ENCODE measurements at regions not wholly inside any gene's neighbourhood (a gene's known extent, or its start where the extent isn't known, plus 50 kb on each side); places are given as distances from the start of the nearest gene placed in this dataset.

GRCh38 chr12:59929110-59929509 lies 333.3 kb downstream of the SLC16A7 start:
- no peak for DNase-seq

GRCh38 chr12:59934486-59934885 lies 338.7 kb downstream of the SLC16A7 start:
- no peak for DNase-seq

- no peak for DNase-seq
These were observed 340.7 kb downstream of the SLC16A7 start for GRCh38 chr12:59936534-59936933.

GRCh38 chr12:59937148-59937547 lies 341.3 kb downstream of the SLC16A7 start:
- DNase-seq: no peak

GRCh38 chr12:59938190-59938962 lies 342.5 kb downstream of the SLC16A7 start:
- no peak for DNase-seq

GRCh38 chr12:59940631-59941342 lies 345.0 kb downstream of the SLC16A7 start:
- DNase-seq: no peak

- DNase-seq: no peak
These were observed 345.6 kb downstream of the SLC16A7 start for GRCh38 chr12:59941461-59941860.

GRCh38 chr12:59944177-59944576 lies 348.3 kb downstream of the SLC16A7 start:
- DNase-seq: no peak

GRCh38 chr12:59946635-59947034 lies 350.8 kb downstream of the SLC16A7 start:
- DNase-seq: no peak

GRCh38 chr12:59963546-59963945 lies 367.7 kb downstream of the SLC16A7 start:
- DNase-seq: no peak

- no peak for DNase-seq
These were observed 377.1 kb downstream of the SLC16A7 start for GRCh38 chr12:59972905-59973304.

- no peak for DNase-seq
These were observed 377.7 kb downstream of the SLC16A7 start for GRCh38 chr12:59973515-59973914.

- DNase-seq: no peak
These were observed 381.9 kb downstream of the SLC16A7 start for GRCh38 chr12:59977779-59978178.

- DNase-seq: no peak
These were observed 384.6 kb downstream of the SLC16A7 start for GRCh38 chr12:59980476-59980875.

- DNase-seq: no peak
These were observed 403.5 kb downstream of the SLC16A7 start for GRCh38 chr12:59999291-59999690.

- DNase-seq: no peak
These were observed 414.7 kb downstream of the SLC16A7 start for GRCh38 chr12:60010486-60010885.

GRCh38 chr12:60012659-60013058 lies 416.8 kb downstream of the SLC16A7 start:
- no peak for DNase-seq

- DNase-seq: no peak
These were observed 418.6 kb downstream of the SLC16A7 start for GRCh38 chr12:60014436-60014835.

GRCh38 chr12:60020068-60020467 lies 424.2 kb downstream of the SLC16A7 start:
- DNase-seq: no peak

- no peak for DNase-seq
These were observed 425.4 kb downstream of the SLC16A7 start for GRCh38 chr12:60021235-60021634.

GRCh38 chr12:60027266-60027665 lies 431.4 kb downstream of the SLC16A7 start:
- DNase-seq: no peak

- no peak for DNase-seq
These were observed 438.3 kb downstream of the SLC16A7 start for GRCh38 chr12:60034147-60034546.

GRCh38 chr12:60035835-60036234 lies 440.0 kb downstream of the SLC16A7 start:
- no peak for DNase-seq

GRCh38 chr12:60042835-60043234 lies 447.0 kb downstream of the SLC16A7 start:
- DNase-seq: no peak

GRCh38 chr12:60043236-60043635 lies 447.4 kb downstream of the SLC16A7 start:
- no peak for DNase-seq

All from NCI-H187 treated with DMSO at 0.1 percent for 48 hours (cell line).